Keratinocyte (primary cell): ENCODE measurements at regions not wholly inside any gene's neighbourhood (a gene's known extent, or its start where the extent isn't known, plus 50 kb on each side); places are given as distances from the start of the nearest gene placed in this dataset.

Experiments used
- DNase-seq: peaks from one replicate; pipeline ENCODE4 v3.0.0-alpha.2; 2011; ENCODE audit warnings: low read depth, missing footprints, low spot score
- FAIRE-seq: peaks from 2 replicates; lab custom pipeline; 2011; peaks lifted over from hg19 to GRCh38; lab: Jason Lieb, UNC
- H2AFZ ChIP-seq: 2 replicates; pipeline ENCODE4 v1.6.0; 2012; ENCODE audit warnings: low read length, control low read depth, inconsistent platforms; ENCODE audit not compliant: control insufficient read depth
- H3K27ac ChIP-seq: 2 replicates; pipeline ENCODE4 v1.5.1; 2011; ENCODE audit warnings: low read length; ENCODE audit not compliant: control insufficient read depth, insufficient read depth
- H3K27me3 ChIP-seq: 3 replicates; pipeline ENCODE4 v1.6.0; 2011; ENCODE audit warnings: low read length; ENCODE audit not compliant: control insufficient read depth, insufficient read depth; ENCODE audit errors: extremely low read depth
- H3K36me3 ChIP-seq, 2 experiments: 2 replicates in 1 of 2; 3 replicates in 1 of 2; pipeline ENCODE4 v1.5.1; 2011; ENCODE audit warnings: low read length in 2 of 2, mild to moderate bottlenecking in 1 of 2; ENCODE audit not compliant: control insufficient read depth in 2 of 2, insufficient read depth in 2 of 2; ENCODE audit errors: extremely low read depth in 1 of 2
- H3K4me1 ChIP-seq: 3 replicates; pipeline ENCODE4 v1.5.1; 2011; ENCODE audit warnings: low read length; ENCODE audit not compliant: control insufficient read depth, insufficient read depth; ENCODE audit errors: extremely low read depth
- H3K4me2 ChIP-seq: 3 replicates; pipeline ENCODE4 v1.6.0; 2011; ENCODE audit warnings: low read depth, low read length; ENCODE audit not compliant: control insufficient read depth, insufficient read depth; ENCODE audit errors: extremely low read depth
- H3K4me3 ChIP-seq, 3 experiments: fragments of 200-600 bp in 1 of 3; sonication (generic) in 1 of 3; 2 replicates in 2 of 3; 3 replicates in 1 of 3; pipeline ENCODE4 v1.5.1; 2011 to 2016; ENCODE audit warnings: low read length in 3 of 3, mild to moderate bottlenecking in 3 of 3, control low read depth in 2 of 3, inconsistent platforms in 1 of 3, low read depth in 1 of 3, mixed read lengths in 1 of 3, mixed run types in 1 of 3, moderate library complexity in 1 of 3; ENCODE audit not compliant: control insufficient read depth in 2 of 3, insufficient read depth in 2 of 3; ENCODE audit errors: extremely low read depth in 1 of 3
- H3K79me2 ChIP-seq: 2 replicates; pipeline ENCODE4 v1.6.0; 2012; ENCODE audit warnings: low read length; ENCODE audit not compliant: control insufficient read depth, insufficient read depth
- H3K9ac ChIP-seq: 3 replicates; pipeline ENCODE4 v1.6.0; 2011; ENCODE audit warnings: low read length; ENCODE audit not compliant: control insufficient read depth, insufficient read depth; ENCODE audit errors: extremely low read depth
- H3K9me1 ChIP-seq: 3 replicates; pipeline ENCODE4 v1.6.0; 2011; ENCODE audit warnings: low read length; ENCODE audit not compliant: control insufficient read depth, insufficient read depth; ENCODE audit errors: extremely low read depth
- H3K9me3 ChIP-seq: 2 replicates; pipeline ENCODE4 v1.5.1; 2012; ENCODE audit warnings: low read depth, low read length; ENCODE audit not compliant: control insufficient read depth
- H4K20me1 ChIP-seq: 3 replicates; pipeline ENCODE4 v1.6.0; 2011; ENCODE audit warnings: low read length; ENCODE audit not compliant: control insufficient read depth, insufficient read depth; ENCODE audit errors: extremely low read depth
- CTCF ChIP-seq, 3 experiments: IDR thresholded peaks in 1 of 3; conservative IDR thresholded peaks in 1 of 3; optimal IDR thresholded peaks in 1 of 3; 2 replicates in 2 of 3; 3 replicates in 1 of 3; pipeline versions ENCODE3 to v1.5.1; 2011; ENCODE audit warnings: low read length in 3 of 3, mild to moderate bottlenecking in 3 of 3, moderate library complexity in 2 of 3, control low read depth in 1 of 3, inconsistent platforms in 1 of 3; ENCODE audit not compliant: insufficient read depth in 2 of 3; ENCODE audit errors: extremely low read depth in 1 of 3
- EZH2 ChIP-seq: IDR thresholded peaks from one replicate; pipeline ENCODE4 v1.6.1; 2012; ENCODE audit warnings: inconsistent platforms, mild to moderate bottlenecking, low read length, moderate library complexity
- dilution Hi-C: fragments of 300-500 bp; cut with MboI; formaldehyde crosslinking; loops from one replicate; pipeline ENCODE4 v1.7.0; 2020; ENCODE audit warnings: low sequenced_read_pairs; ENCODE audit not compliant: extremely low pct_ligation_motif_present

GRCh38 chr3:195004512-195005250, 266.3 kb downstream of the XXYLT1 start:
- FAIRE-seq: no peak
- dilution Hi-C loops: no loop called here
- no peak overlapping the region for H3K9ac ChIP-seq

GRCh38 chr3:195005251-195005620, 265.7 kb downstream of the XXYLT1 start:
- DNase-seq (no peak), FAIRE-seq (no peak)
- peaks cover 19% of the 10 kb centered on the region for H3K27me3 ChIP-seq
- H3K4me3 ChIP-seq: no peak overlapping the region
- no peaks in the 10 kb centered on the region for H3K9me3 ChIP-seq
- TF ChIP-seq CTCF (optimal IDR thresholded peaks at IDR 0.05 in 1 of 3, IDR thresholded peaks at IDR 0.05 in 1 of 3, conservative IDR thresholded peaks at IDR 0.05 in 1 of 3; ENCODE audit: extremely low read depth in 1 of 3, insufficient read depth in 2 of 3, low read length in 3 of 3) (no peak), EZH2 (no peak)
- H4K20me1 ChIP-seq: no peaks in the 10 kb centered on the region
- no peak overlapping the region for H3K4me2 ChIP-seq
- H3K27ac ChIP-seq: no peak overlapping the region
- H3K36me3 ChIP-seq: no peaks in the 10 kb centered on the region
- no peaks in the 10 kb centered on the region for H3K79me2 ChIP-seq
- no peak overlapping the region for H2AFZ ChIP-seq
- no peaks in the 10 kb centered on the region for H3K9me1 ChIP-seq
- peaks cover 6% of the 10 kb centered on the region for H3K4me1 ChIP-seq
- H3K9ac ChIP-seq: no peak overlapping the region
- dilution Hi-C loops: no loop called here

More at GRCh38 chr3:195004512-195005250, 266.3 kb downstream of the XXYLT1 start:
- no peak for TF ChIP-seq EZH2
- no peak for TF ChIP-seq CTCF (optimal IDR thresholded peaks at IDR 0.05 in 1 of 3, IDR thresholded peaks at IDR 0.05 in 1 of 3, conservative IDR thresholded peaks at IDR 0.05 in 1 of 3; ENCODE audit: extremely low read depth in 1 of 3, insufficient read depth in 2 of 3, low read length in 3 of 3)
- DNase-seq: no peak
- Histone ChIP-seq H3K9me3 (no peaks in the 10 kb centered on the region), H3K4me2 (no peak overlapping the region), H3K27me3 (peaks cover 19% of the 10 kb centered on the region), H4K20me1 (no peaks in the 10 kb centered on the region), H3K4me1 (peaks cover 6% of the 10 kb centered on the region), H3K27ac (no peak overlapping the region), H3K79me2 (no peaks in the 10 kb centered on the region), H3K9me1 (no peaks in the 10 kb centered on the region), H3K4me3 (no peak overlapping the region), H3K36me3 (no peaks in the 10 kb centered on the region), H2AFZ (no peak overlapping the region)
